Lung (tissue), 11 donors: ENCODE measurements at regions not wholly inside any gene's neighbourhood (a gene's known extent, or its start where the extent isn't known, plus 50 kb on each side); places are given as distances from the start of the nearest gene placed in this dataset.
"Not testable (repeated sequence)": the region's sequence is repeated elsewhere in the genome, so short reads cannot be mapped to it uniquely, and the experiment has no call there.

Experiments used
- ATAC-seq: fragments of 200-7000 bp; cut with Tn5 transposase; one replicate; pipeline ENCODE4 v1.9.1; 2020; ENCODE audit warnings: moderate number of reproducible peaks; ENCODE audit not compliant: insufficient read depth, low FRiP score
- DNase-seq, 3 donors: peaks; one replicate each; pipeline ENCODE4 v3.0.0-alpha.2; 2013 to 2017
- H3K27ac ChIP-seq, 2 donors: one replicate each; pipeline ENCODE4 v1.5.1; 2013; ENCODE audit warnings: mild to moderate bottlenecking in 2 of 2, moderate library complexity in 2 of 2, control low read depth in 1 of 2, inconsistent platforms in 1 of 2, low read depth in 1 of 2, low read length in 1 of 2
- H3K27me3 ChIP-seq, 3 donors: one replicate each; pipeline ENCODE4 v1.5.1; 2013; ENCODE audit warnings: low read length in 2 of 3; ENCODE audit not compliant: control insufficient read depth in 3 of 3, insufficient read depth in 3 of 3
- H3K36me3 ChIP-seq, 4 donors: one replicate each; pipeline ENCODE4 v1.5.1; 2013; ENCODE audit warnings: low read length in 4 of 4, mild to moderate bottlenecking in 1 of 4, moderate library complexity in 1 of 4; ENCODE audit not compliant: control insufficient read depth in 4 of 4, insufficient read depth in 4 of 4
- H3K4me1 ChIP-seq, 5 donors: one replicate each; pipeline ENCODE4 v1.5.1; 2013; ENCODE audit warnings: low read length in 5 of 5, mild to moderate bottlenecking in 2 of 5, moderate library complexity in 1 of 5; ENCODE audit not compliant: control insufficient read depth in 5 of 5, insufficient read depth in 5 of 5
- H3K4me3 ChIP-seq: one replicate; pipeline ENCODE4 v1.5.1; 2013; ENCODE audit warnings: mild to moderate bottlenecking, control low read depth, moderate library complexity
- H3K9ac ChIP-seq, 2 donors: one replicate each; pipeline ENCODE4 v1.5.1; 2013; ENCODE audit warnings: low read length in 2 of 2, control low read depth in 1 of 2; ENCODE audit not compliant: insufficient read depth in 1 of 2
- H3K9me3 ChIP-seq, 4 donors: one replicate each; pipeline ENCODE4 v1.5.1; 2013; ENCODE audit warnings: low read length in 3 of 4, mild to moderate bottlenecking in 1 of 4, moderate library complexity in 1 of 4; ENCODE audit not compliant: control insufficient read depth in 4 of 4, insufficient read depth in 3 of 4
- WGBS, 2 donors: extraction: QIAGEN DNeasy Blood & Tissue Kit; methylation state at CpG; one replicate each; pipeline ENCODE4 v1.1.7; 2013; 5-methylcytosine and 5-hydroxymethylcytosine counted together
- TF ChIP-seq, protein P1 (sequence below): IDR thresholded peaks from 2 replicates; pipeline ENCODE4 v1.5.1; 2012; ENCODE audit warnings: mild to moderate bottlenecking; ENCODE audit errors: control extremely low read depth, extremely low read depth
- donor health status: control.
- donor health status: control.
- donor health status: Bipolar disorder and iron deficiency.
- donor health status: healthy.
- donor health status: DM: yes; HTN: yes; CAD: no.

DNA sequence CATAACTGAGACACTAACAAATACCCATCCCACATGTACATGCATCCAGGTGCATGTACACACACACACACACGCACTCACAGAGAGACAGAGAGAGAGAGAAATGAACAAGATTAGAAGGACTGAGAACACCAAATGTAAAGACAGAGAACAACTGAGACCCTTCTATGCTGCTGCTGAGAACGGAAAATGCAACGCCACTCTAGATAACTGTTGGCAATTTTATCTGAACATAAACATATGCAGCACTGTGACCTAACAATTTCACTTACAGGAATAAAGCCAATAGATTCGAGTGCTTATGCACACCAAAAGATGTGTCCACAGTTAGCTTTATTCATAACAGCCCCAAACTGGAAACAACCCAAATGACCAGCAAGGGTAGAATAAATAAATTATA lies 103.8 kb upstream of the LY86 start:
- TF ChIP-seq, protein P1, sequence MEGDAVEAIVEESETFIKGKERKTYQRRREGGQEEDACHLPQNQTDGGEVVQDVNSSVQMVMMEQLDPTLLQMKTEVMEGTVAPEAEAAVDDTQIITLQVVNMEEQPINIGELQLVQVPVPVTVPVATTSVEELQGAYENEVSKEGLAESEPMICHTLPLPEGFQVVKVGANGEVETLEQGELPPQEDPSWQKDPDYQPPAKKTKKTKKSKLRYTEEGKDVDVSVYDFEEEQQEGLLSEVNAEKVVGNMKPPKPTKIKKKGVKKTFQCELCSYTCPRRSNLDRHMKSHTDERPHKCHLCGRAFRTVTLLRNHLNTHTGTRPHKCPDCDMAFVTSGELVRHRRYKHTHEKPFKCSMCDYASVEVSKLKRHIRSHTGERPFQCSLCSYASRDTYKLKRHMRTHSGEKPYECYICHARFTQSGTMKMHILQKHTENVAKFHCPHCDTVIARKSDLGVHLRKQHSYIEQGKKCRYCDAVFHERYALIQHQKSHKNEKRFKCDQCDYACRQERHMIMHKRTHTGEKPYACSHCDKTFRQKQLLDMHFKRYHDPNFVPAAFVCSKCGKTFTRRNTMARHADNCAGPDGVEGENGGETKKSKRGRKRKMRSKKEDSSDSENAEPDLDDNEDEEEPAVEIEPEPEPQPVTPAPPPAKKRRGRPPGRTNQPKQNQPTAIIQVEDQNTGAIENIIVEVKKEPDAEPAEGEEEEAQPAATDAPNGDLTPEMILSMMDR, result no peak
- Histone ChIP-seq H3K36me3 (no peaks in the 10 kb centered on the region), H3K27me3 (no peaks in the 10 kb centered on the region), H3K4me3 (no peak overlapping the region), H3K4me1 (no peaks in the 10 kb centered on the region), H3K27ac (no peak overlapping the region), H3K9me3 (peaks cover 0 to 2% (median 0%) of the 10 kb centered on the region in 4 donors), H3K9ac (no peak overlapping the region)
- ATAC-seq (no peak), DNase-seq (peak in 2 of 3 donors; percentile 39 to 60)
- 52 to 75% methylated on average over 4 of the region's 4 CpGs for WGBS, 2 donors

DNA sequence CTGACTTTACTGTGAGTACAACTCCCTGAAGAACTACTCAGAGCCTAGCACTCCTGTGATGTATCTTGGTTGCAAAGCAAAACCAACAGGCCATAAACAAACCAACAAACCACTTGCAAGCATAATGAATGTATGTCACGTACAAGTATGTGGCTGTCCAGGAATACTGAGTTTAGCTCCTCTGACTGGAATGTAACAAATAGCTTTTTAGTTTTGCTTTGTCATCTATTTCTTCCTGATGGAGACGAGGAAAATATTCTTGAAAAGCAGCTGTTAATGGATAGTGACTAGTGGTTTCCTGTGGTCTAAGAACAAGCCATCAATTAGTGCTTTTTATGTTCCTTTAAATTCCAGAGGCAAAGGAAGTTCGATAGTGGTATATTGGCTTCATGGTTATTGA lies 101.9 kb upstream of the LY86 start:
- no peak for ATAC-seq
- Histone ChIP-seq H3K27me3 (no peaks in the 10 kb centered on the region), H3K9me3 (peaks cover 0 to 2% (median 0%) of the 10 kb centered on the region in 4 donors), H3K4me3 (no peak overlapping the region), H3K27ac (no peak overlapping the region), H3K36me3 (no peaks in the 10 kb centered on the region), H3K4me1 (no peaks in the 10 kb centered on the region), H3K9ac (no peak overlapping the region)
- DNase-seq, result no peak
- 47 to 50% methylated on average over 3 of the region's 3 CpGs for WGBS, 2 donors
- TF ChIP-seq, protein P1, result no peak

DNA sequence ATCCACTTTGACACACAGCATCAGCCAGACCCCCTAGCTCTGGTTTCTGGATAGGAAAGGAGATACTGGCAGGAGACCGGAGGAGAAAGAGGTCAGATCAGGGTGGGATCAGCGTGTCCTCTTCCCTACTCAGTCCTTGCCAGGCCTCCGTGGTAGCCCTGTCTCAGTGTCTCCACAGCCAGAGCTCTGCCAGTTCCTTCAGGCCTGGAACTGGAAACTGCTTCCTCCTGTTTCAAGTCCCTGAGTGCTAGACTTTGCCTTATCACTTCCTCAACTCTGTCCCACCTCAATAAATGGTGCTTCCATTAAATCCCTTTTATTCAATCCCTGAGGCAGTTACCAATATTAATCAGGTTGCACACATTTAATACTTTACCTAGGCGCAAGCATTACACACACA lies 96.8 kb upstream of the LY86 start:
- ATAC-seq, result no peak
- WGBS, 2 donors, result 84 to 89% methylated on average over 4 of the region's 4 CpGs
- TF ChIP-seq, protein P1, result no peak

DNA sequence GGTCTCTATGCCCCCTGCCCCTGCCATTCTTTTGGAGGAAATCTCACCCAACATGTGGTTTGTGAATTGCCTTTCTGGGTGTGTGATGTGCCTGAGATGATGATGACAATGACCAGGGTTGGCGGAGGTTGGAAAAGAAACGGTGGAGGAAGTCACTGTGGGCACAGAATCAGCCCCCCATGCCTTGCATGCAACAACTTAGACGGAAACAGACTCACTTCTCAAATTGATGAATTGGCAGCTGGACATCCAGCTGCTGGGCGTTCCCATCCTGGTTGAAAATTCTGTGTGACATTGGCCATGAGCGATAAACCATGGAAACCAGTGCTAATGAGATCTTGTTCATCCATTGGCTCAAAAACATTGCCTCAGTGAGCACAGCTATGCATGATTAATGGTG lies 95.8 kb upstream of the LY86 start:
- Histone ChIP-seq H3K36me3 (no peaks in the 10 kb centered on the region), H3K9me3 (peaks cover 0 to 2% (median 0%) of the 10 kb centered on the region in 4 donors), H3K27me3 (no peaks in the 10 kb centered on the region), H3K9ac (no peak overlapping the region), H3K27ac (no peak overlapping the region), H3K4me1 (no peaks in the 10 kb centered on the region), H3K4me3 (no peak overlapping the region)
- no peak for DNase-seq
- TF ChIP-seq, protein P1, result no peak
- ATAC-seq, result no peak
- 53 to 70% methylated on average over 5 of the region's 5 CpGs for WGBS, 2 donors

More for the DNA sequence above, 96.8 kb upstream of the LY86 start:
- no peaks in the 10 kb centered on the region for H3K4me1 ChIP-seq
- H3K4me3 ChIP-seq, result no peak overlapping the region
- H3K27me3 ChIP-seq, result no peaks in the 10 kb centered on the region
- no peak for DNase-seq
- no peaks in the 10 kb centered on the region for H3K36me3 ChIP-seq
- H3K9me3 ChIP-seq, result peaks cover 0 to 2% (median 0%) of the 10 kb centered on the region in 4 donors
- H3K27ac ChIP-seq, result no peak overlapping the region
- H3K9ac ChIP-seq, result no peak overlapping the region

DNA sequence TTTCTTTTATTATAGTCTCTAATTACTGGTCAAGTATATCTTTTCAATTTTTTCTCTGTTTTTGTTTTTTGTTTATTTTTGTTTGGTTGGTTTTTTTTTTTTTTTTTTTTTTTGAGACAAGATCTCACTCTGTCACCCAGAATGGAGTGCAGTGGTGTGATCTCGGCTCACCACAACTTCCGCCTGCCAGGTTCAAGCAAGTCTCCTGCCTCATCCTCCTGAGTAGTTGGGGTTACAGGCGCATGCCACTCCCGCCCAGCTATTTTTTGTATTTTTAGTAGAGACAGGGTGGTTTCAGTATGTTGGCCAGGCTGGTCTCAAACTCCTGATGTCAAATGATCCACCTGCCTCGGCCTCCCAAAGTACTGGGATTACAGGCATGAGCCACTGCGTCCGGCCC lies 94.4 kb upstream of the LY86 start:
- not testable (repeated sequence) for ATAC-seq, DNase-seq, H3K9me3 ChIP-seq, H3K9ac ChIP-seq, H3K27me3 ChIP-seq, H3K4me3 ChIP-seq, H3K4me1 ChIP-seq, H3K27ac ChIP-seq, H3K36me3 ChIP-seq
- WGBS, 2 donors, result 87 to 89% methylated on average over 7 of the region's 7 CpGs
